Mesendoderm (in vitro differentiated cells): ENCODE measurements at regions not wholly inside any gene's neighbourhood (a gene's known extent, or its start where the extent isn't known, plus 50 kb on each side); places are given as distances from the start of the nearest gene placed in this dataset.

Source experiments
- DNase-seq: peaks from one replicate; pipeline ENCODE4 v3.0.0; 2013
- H2AK5ac ChIP-seq: 2 replicates; pipeline ENCODE4 v1.6.1; 2013; ENCODE audit warnings: low read length, inconsistent platforms
- H2BK120ac ChIP-seq: 2 replicates; pipeline ENCODE4 v1.6.1; 2013; ENCODE audit warnings: low read depth, mild to moderate bottlenecking, low read length, moderate library complexity, mixed read lengths
- H2BK15ac ChIP-seq: replicated peaks from 2 replicates; pipeline ENCODE4 v1.6.1; 2013; ENCODE audit warnings: low read depth, mild to moderate bottlenecking, moderate library complexity
- H2BK5ac ChIP-seq: 2 replicates; pipeline ENCODE4 v1.6.1; 2013; ENCODE audit warnings: low read length, inconsistent platforms
- H3K18ac ChIP-seq: 2 replicates; pipeline ENCODE4 v1.6.1; 2013; ENCODE audit warnings: mild to moderate bottlenecking, low read length, mixed read lengths
- H3K23ac ChIP-seq: one replicate; pipeline ENCODE4 v1.6.1; 2013; ENCODE audit warnings: low read length
- H3K27ac ChIP-seq: 2 replicates; pipeline ENCODE4 v1.5.1; 2013; ENCODE audit warnings: low read depth, mild to moderate bottlenecking, inconsistent platforms, low read length, moderate library complexity
- H3K27me3 ChIP-seq: 2 replicates; pipeline ENCODE4 v1.6.1; 2013; ENCODE audit warnings: low read length, control low read depth, mild to moderate bottlenecking, inconsistent platforms; ENCODE audit not compliant: insufficient read depth, poor library complexity
- H3K36me3 ChIP-seq: 2 replicates; pipeline ENCODE4 v1.6.1; 2013; ENCODE audit warnings: low read length, inconsistent platforms; ENCODE audit not compliant: control insufficient read depth, insufficient read depth
- H3K4ac ChIP-seq: one replicate; pipeline ENCODE4 v1.6.1; 2013; ENCODE audit warnings: low read depth, mild to moderate bottlenecking, low read length, moderate library complexity
- H3K4me1 ChIP-seq: 2 replicates; pipeline ENCODE4 v1.6.1; 2013; ENCODE audit warnings: low read depth, low read length, inconsistent platforms; ENCODE audit not compliant: control insufficient read depth
- H3K4me2 ChIP-seq: 2 replicates; pipeline ENCODE4 v1.6.1; 2013; ENCODE audit warnings: low read length
- H3K4me3 ChIP-seq: 2 replicates; pipeline ENCODE4 v1.5.1; 2013; ENCODE audit warnings: mild to moderate bottlenecking, low read length
- H3K56ac ChIP-seq: one replicate; pipeline ENCODE4 v1.6.1; 2013; ENCODE audit warnings: low read length
- H3K79me1 ChIP-seq: 2 replicates; pipeline ENCODE4 v1.6.1; 2013; ENCODE audit warnings: low read length, inconsistent platforms
- H3K79me2 ChIP-seq: 2 replicates; pipeline ENCODE4 v1.6.1; 2013; ENCODE audit warnings: mild to moderate bottlenecking, low read length; ENCODE audit not compliant: control insufficient read depth, insufficient read depth
- H3K9ac ChIP-seq: 2 replicates; pipeline ENCODE4 v1.6.1; 2013; ENCODE audit warnings: low read length, inconsistent platforms
- H4K5ac ChIP-seq: one replicate; pipeline ENCODE4 v1.6.1; 2013; ENCODE audit warnings: low read length
- H4K8ac ChIP-seq: one replicate; pipeline ENCODE4 v1.6.1; 2013; ENCODE audit warnings: low read depth, mild to moderate bottlenecking, control low read depth, low read length, moderate library complexity
- WGBS: extraction: QIAGEN DNeasy Blood & Tissue Kit; methylation state at CpG from one replicate; pipeline ENCODE4 v1.1.7; 2013; ENCODE audit warnings: low lambda C conversion rate, missing lambda C conversion rate; ENCODE audit not compliant: insufficient coverage; ENCODE audit errors: extremely low coverage; 5-methylcytosine and 5-hydroxymethylcytosine counted together

DNA sequence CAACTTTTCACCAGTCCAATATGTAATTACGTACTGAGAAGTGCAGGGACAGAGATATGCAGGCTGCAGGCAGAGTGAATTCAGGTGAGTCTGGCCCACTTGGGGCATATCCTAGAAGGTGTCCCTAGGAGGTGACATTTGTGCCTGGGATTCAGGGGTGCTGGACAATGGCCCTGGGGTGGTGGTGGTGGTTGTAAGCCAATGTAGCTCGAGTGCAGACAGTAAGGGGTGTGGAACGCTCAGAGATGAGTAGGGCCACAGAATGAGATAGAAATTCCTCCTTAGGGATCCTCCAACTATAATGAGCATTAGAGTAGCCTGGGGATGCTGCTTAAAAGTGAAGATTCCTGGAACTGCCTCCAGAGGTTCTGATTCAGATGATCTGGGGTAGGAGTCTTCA lies 221.7 kb upstream of the MPHOSPH6 start:
- Histone ChIP-seq H2BK5ac (no peak overlapping the region), H2BK120ac (no peak overlapping the region), H3K18ac (no peak overlapping the region), H3K27me3 (no peaks in the 10 kb centered on the region), H3K79me2 (no peaks in the 10 kb centered on the region), H3K79me1 (no peaks in the 10 kb centered on the region), H3K4me2 (no peak overlapping the region), H3K56ac (no peak overlapping the region), H3K4me1 (no peaks in the 10 kb centered on the region), H4K5ac (no peak overlapping the region), H4K8ac (no peak overlapping the region), H2BK15ac (no peak overlapping the region), H3K23ac (no peak overlapping the region), H3K4me3 (no peak overlapping the region), H3K4ac (no peak overlapping the region), H3K36me3 (no peaks in the 10 kb centered on the region), H3K27ac (no peak overlapping the region), H3K9ac (no peak overlapping the region), H2AK5ac (no peak overlapping the region)
- no peak for DNase-seq
- no CpG with 5 or more reads among the region's 3 CpGs for WGBS

GRCh38 chr16:82389956-82390650 lies 220.1 kb upstream of the MPHOSPH6 start:
- H3K4ac ChIP-seq, result no peak overlapping the region
- WGBS, result no CpG with 5 or more reads among the region's 7 CpGs
- no peaks in the 10 kb centered on the region for H3K79me1 ChIP-seq
- H2BK15ac ChIP-seq, result no peak overlapping the region
- H3K18ac ChIP-seq, result no peak overlapping the region
- no peak for DNase-seq
- no peak overlapping the region for H2BK5ac ChIP-seq
- H3K36me3 ChIP-seq, result no peaks in the 10 kb centered on the region
- H4K5ac ChIP-seq, result no peak overlapping the region
- H3K79me2 ChIP-seq, result no peaks in the 10 kb centered on the region
- no peak overlapping the region for H3K9ac ChIP-seq
- no peak overlapping the region for H3K4me3 ChIP-seq
- H3K56ac ChIP-seq, result no peak overlapping the region
- H3K4me2 ChIP-seq, result no peak overlapping the region
- H2AK5ac ChIP-seq, result no peak overlapping the region
- no peak overlapping the region for H3K23ac ChIP-seq
- no peak overlapping the region for H3K27ac ChIP-seq
- H4K8ac ChIP-seq, result no peak overlapping the region
- H3K4me1 ChIP-seq, result no peaks in the 10 kb centered on the region
- H2BK120ac ChIP-seq, result no peak overlapping the region
- no peaks in the 10 kb centered on the region for H3K27me3 ChIP-seq

- H3K4ac ChIP-seq, result no peak overlapping the region
- no peak overlapping the region for H3K18ac ChIP-seq
- no peak overlapping the region for H3K4me2 ChIP-seq
- DNase-seq, result no peak
- no peak overlapping the region for H3K56ac ChIP-seq
- H3K4me1 ChIP-seq, result no peaks in the 10 kb centered on the region
- H4K8ac ChIP-seq, result no peak overlapping the region
- H4K5ac ChIP-seq, result no peak overlapping the region
- H3K4me3 ChIP-seq, result no peak overlapping the region
- no peak overlapping the region for H2BK15ac ChIP-seq
- no peak overlapping the region for H2BK120ac ChIP-seq
- no peaks in the 10 kb centered on the region for H3K36me3 ChIP-seq
- H3K79me2 ChIP-seq, result no peaks in the 10 kb centered on the region
- no peak overlapping the region for H2AK5ac ChIP-seq
- H2BK5ac ChIP-seq, result no peak overlapping the region
- no peaks in the 10 kb centered on the region for H3K79me1 ChIP-seq
- no CpG with 5 or more reads among the region's 1 CpG for WGBS
- H3K27me3 ChIP-seq, result no peaks in the 10 kb centered on the region
- H3K9ac ChIP-seq, result no peak overlapping the region
- no peak overlapping the region for H3K27ac ChIP-seq
- H3K23ac ChIP-seq, result no peak overlapping the region
Observed at GRCh38 chr16:82386761-82387160, 216.7 kb upstream of the MPHOSPH6 start.

DNA sequence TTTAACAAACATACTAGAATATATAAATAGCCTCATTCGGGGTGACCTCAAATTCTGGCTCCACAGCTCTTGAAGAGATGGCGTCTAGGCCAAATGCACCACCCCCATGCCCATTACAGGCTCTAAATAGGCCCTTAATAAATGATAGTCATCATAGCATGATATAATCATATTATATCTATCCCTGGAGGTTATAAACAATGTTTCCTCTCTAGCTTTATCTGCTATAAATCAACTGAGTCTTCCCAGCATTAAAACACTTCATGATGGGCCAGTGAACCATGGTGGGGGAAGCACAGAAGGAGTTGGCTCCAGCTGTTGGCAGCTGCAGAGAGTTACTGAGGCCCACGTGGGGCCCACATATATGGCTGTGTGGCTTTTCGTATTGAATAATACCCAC lies 214.9 kb upstream of the MPHOSPH6 start:
- Histone ChIP-seq H3K27ac (no peak overlapping the region), H2BK5ac (no peak overlapping the region), H3K18ac (no peak overlapping the region), H3K79me1 (no peaks in the 10 kb centered on the region), H2AK5ac (no peak overlapping the region), H3K4ac (no peak overlapping the region), H3K4me3 (no peak overlapping the region), H3K36me3 (no peaks in the 10 kb centered on the region), H4K5ac (no peak overlapping the region), H3K56ac (no peak overlapping the region), H3K23ac (no peak overlapping the region), H2BK120ac (no peak overlapping the region), H3K4me1 (no peaks in the 10 kb centered on the region), H3K27me3 (no peaks in the 10 kb centered on the region), H4K8ac (no peak overlapping the region), H2BK15ac (no peak overlapping the region), H3K4me2 (no peak overlapping the region), H3K9ac (no peak overlapping the region), H3K79me2 (no peaks in the 10 kb centered on the region)
- no CpG with 5 or more reads among the region's 4 CpGs for WGBS
- DNase-seq, result no peak

GRCh38 chr16:82384017-82384416 lies 214.0 kb upstream of the MPHOSPH6 start:
- no peaks in the 10 kb centered on the region for H3K27me3 ChIP-seq
- H3K4ac ChIP-seq, result no peak overlapping the region
- no peak overlapping the region for H3K4me3 ChIP-seq
- no CpG with 5 or more reads among the region's 4 CpGs for WGBS
- H3K9ac ChIP-seq, result no peak overlapping the region
- no peak overlapping the region for H2BK15ac ChIP-seq
- no peaks in the 10 kb centered on the region for H3K79me2 ChIP-seq
- H2BK5ac ChIP-seq, result no peak overlapping the region
- H3K4me2 ChIP-seq, result no peak overlapping the region
- no peak overlapping the region for H4K5ac ChIP-seq
- H2AK5ac ChIP-seq, result no peak overlapping the region
- no peaks in the 10 kb centered on the region for H3K36me3 ChIP-seq
- no peak overlapping the region for H3K23ac ChIP-seq
- no peaks in the 10 kb centered on the region for H3K79me1 ChIP-seq
- H3K56ac ChIP-seq, result no peak overlapping the region
- no peak overlapping the region for H3K27ac ChIP-seq
- no peak overlapping the region for H4K8ac ChIP-seq
- H3K4me1 ChIP-seq, result no peaks in the 10 kb centered on the region
- no peak for DNase-seq
- H2BK120ac ChIP-seq, result no peak overlapping the region
- H3K18ac ChIP-seq, result no peak overlapping the region

DNA sequence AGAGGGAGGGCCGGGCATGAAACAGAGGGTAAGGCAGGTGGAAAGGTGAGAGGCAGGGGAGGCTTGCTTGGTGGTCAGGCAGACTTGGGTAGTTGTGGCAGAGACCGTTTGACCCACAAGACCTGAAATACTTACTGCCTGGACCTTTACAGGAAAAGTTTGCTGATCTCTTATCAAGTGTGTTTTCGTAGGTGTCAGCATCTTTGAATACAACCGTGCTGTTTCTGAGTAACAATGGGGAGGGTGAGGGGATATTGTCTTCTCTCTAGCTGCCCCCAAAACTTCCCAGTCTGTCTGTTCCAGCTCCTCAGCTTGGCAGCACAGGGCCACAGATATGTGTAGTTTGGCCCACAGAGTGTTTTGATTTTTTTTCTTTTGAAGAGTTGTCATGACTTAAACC lies 212.5 kb upstream of the MPHOSPH6 start:
- H2AK5ac ChIP-seq, result no peak overlapping the region
- H3K23ac ChIP-seq, result no peak overlapping the region
- no peak overlapping the region for H3K4me3 ChIP-seq
- H2BK5ac ChIP-seq, result no peak overlapping the region
- H4K8ac ChIP-seq, result no peak overlapping the region
- H3K79me1 ChIP-seq, result no peaks in the 10 kb centered on the region
- no peak for DNase-seq
- no peaks in the 10 kb centered on the region for H3K4me1 ChIP-seq
- H3K36me3 ChIP-seq, result no peaks in the 10 kb centered on the region
- no peak overlapping the region for H3K9ac ChIP-seq
- H3K79me2 ChIP-seq, result no peaks in the 10 kb centered on the region
- no CpG with 5 or more reads among the region's 4 CpGs for WGBS
- H3K56ac ChIP-seq, result no peak overlapping the region
- no peak overlapping the region for H2BK15ac ChIP-seq
- no peak overlapping the region for H4K5ac ChIP-seq
- no peaks in the 10 kb centered on the region for H3K27me3 ChIP-seq
- no peak overlapping the region for H3K18ac ChIP-seq
- H2BK120ac ChIP-seq, result no peak overlapping the region
- no peak overlapping the region for H3K27ac ChIP-seq
- no peak overlapping the region for H3K4me2 ChIP-seq
- no peak overlapping the region for H3K4ac ChIP-seq
